ENCODE measurements at regions not wholly inside any gene's neighbourhood (a gene's known extent, or its start where the extent isn't known, plus 50 kb on each side); places are given as distances from the start of the nearest gene placed in this dataset.
"Not testable (repeated sequence)": the region's sequence is repeated elsewhere in the genome, so short reads cannot be mapped to it uniquely, and the experiment has no call there.

GRCh38 chr2:125658583-125658982 is 997.4 kb upstream of the GYPC start:
- no peak for DNase-seq (ENCODE audit: extremely low read depth, low read depth)
- TF ChIP-seq CTCF (IDR thresholded peaks at IDR 0.05; ENCODE audit: low read depth, low read length, missing control alignments) = no peak
- no peak overlapping the region for H3K4me3 ChIP-seq (replicated peaks; ENCODE audit: low read depth, low read length)

GRCh38 chr2:125660369-125660768 is 995.6 kb upstream of the GYPC start:
- not testable (repeated sequence) for DNase-seq (ENCODE audit: extremely low read depth, low read depth)

GRCh38 chr2:125667630-125668029 is 988.3 kb upstream of the GYPC start:
- H3K4me3 ChIP-seq (replicated peaks; ENCODE audit: low read depth, low read length) = no peak overlapping the region
- DNase-seq (ENCODE audit: extremely low read depth, low read depth) = no peak
- no peak for TF ChIP-seq CTCF (IDR thresholded peaks at IDR 0.05; ENCODE audit: low read depth, low read length, missing control alignments)

More at GRCh38 chr2:125660369-125660768, 995.6 kb upstream of the GYPC start:
- not testable (repeated sequence) for H3K4me3 ChIP-seq (replicated peaks; ENCODE audit: low read depth, low read length)

GRCh38 chr2:125679903-125680302 is 976.1 kb upstream of the GYPC start:
- TF ChIP-seq CTCF (IDR thresholded peaks at IDR 0.05; ENCODE audit: low read depth, low read length, missing control alignments) = no peak
- no peak for DNase-seq (ENCODE audit: extremely low read depth, low read depth)
- no peak overlapping the region for H3K4me3 ChIP-seq (replicated peaks; ENCODE audit: low read depth, low read length)

- H3K4me3 ChIP-seq (replicated peaks; ENCODE audit: low read depth, low read length) = no peak overlapping the region
- TF ChIP-seq CTCF (IDR thresholded peaks at IDR 0.05; ENCODE audit: low read depth, low read length, missing control alignments) = no peak
- DNase-seq (ENCODE audit: extremely low read depth, low read depth) = no peak
Observed at GRCh38 chr2:125680809-125681208, 975.1 kb upstream of the GYPC start.

- TF ChIP-seq CTCF (IDR thresholded peaks at IDR 0.05; ENCODE audit: low read depth, low read length, missing control alignments) = no peak
- DNase-seq (ENCODE audit: extremely low read depth, low read depth) = no peak
- H3K4me3 ChIP-seq (replicated peaks; ENCODE audit: low read depth, low read length) = no peak overlapping the region
Observed at GRCh38 chr2:125681576-125681975, 974.4 kb upstream of the GYPC start.

- no peak overlapping the region for H3K4me3 ChIP-seq (replicated peaks; ENCODE audit: low read depth, low read length)
- no peak for TF ChIP-seq CTCF (IDR thresholded peaks at IDR 0.05; ENCODE audit: low read depth, low read length, missing control alignments)
- DNase-seq (ENCODE audit: extremely low read depth, low read depth) = no peak
Observed at GRCh38 chr2:125681976-125682805, 973.8 kb upstream of the GYPC start.

All from HFF-Myc (cell line).